ENCODE measurements at regions not wholly inside any gene's neighbourhood (a gene's known extent, or its start where the extent isn't known, plus 50 kb on each side); places are given as distances from the start of the nearest gene placed in this dataset.

DNA sequence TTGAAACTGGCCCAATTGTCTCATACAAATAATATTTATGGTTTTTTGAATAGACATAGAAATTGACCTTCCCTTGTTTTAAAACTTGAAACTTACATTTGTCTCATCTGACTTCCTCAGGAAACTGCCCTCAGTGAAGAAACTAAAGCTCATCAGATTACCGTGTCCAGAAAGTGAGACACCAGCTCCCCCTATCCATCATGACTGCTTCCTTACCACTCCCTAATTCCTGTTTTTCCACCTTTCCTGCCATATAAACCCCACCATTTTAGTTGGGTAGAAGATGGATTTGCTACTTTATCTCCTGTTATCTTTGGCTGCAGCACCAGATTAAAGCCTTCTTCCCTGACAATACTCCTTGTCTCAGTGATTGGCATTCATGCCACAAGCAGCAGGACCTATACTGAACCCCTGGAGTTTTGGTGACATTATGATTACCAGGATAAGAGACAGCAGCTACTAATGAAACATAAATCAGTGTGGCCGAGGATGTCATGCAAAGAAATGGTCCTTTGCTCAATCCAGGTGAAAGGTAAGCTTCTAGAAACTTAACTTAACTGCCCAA is 1627.6 kb upstream of the ZEB2 start:
- no peak for DNase-seq (ENCODE audit: low read depth in 3 of 3)

DNA sequence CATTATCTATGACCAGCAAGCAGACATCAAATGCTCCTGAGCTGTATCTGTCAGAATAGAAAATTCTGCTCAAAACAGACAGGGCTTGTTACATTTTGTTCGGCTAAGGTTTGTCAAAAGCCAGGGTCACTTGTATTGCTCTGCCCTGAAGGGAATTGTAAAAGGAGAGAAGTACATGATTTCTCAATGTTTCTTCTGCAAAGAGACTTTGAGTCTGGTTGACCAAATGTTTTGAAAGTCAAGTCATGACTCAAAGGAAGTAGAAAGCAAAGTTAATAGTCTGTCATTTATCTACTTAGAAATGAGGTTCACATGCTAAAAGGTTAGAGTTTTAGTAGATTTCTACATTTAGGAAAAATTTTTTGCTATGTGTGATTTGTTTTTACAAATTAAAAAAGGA is 1624.1 kb upstream of the ZEB2 start:
- DNase-seq (ENCODE audit: low read depth in 3 of 3): no peak

DNA sequence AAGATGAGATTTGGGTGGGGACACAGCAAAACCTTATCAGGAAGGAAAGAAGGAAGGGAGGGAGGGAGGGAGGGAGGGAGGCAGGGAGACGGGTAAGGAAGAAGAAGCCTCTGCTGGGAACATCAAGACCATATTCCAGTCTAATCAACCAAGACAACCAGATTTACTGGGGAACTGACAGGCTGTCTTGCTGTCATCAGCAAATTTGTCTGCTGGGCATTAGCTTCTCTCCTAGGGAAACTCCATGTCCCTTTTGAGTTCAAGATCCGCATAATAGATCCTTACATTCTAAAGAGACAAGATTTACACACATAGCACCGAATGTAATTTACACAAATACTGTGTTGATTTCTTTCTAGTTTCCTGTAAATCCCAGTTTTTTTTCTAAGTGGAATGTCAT is 1618.9 kb upstream of the ZEB2 start:
- DNase-seq (ENCODE audit: low read depth in 3 of 3): no peak

DNA sequence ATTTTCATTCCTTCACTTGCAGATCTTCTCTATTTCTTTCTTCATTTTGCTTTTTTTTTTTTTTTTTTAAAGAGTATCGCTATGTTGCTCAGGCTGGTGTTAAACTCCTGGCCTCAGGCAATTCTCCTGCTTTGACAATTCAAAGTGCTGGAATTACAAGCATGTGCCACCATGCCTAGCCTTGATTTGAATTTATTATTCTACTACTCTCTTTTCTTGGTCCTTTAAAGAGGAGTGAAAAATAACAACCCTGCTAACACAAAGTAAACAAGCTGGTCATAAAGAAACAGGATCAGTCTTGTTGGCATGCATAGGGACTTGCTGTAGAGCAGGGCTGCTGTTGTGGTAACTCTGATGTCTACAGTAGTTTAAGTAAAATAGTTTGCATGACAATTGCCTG is 1615.3 kb upstream of the ZEB2 start:
- DNase-seq (ENCODE audit: low read depth in 3 of 3): no peak

DNA sequence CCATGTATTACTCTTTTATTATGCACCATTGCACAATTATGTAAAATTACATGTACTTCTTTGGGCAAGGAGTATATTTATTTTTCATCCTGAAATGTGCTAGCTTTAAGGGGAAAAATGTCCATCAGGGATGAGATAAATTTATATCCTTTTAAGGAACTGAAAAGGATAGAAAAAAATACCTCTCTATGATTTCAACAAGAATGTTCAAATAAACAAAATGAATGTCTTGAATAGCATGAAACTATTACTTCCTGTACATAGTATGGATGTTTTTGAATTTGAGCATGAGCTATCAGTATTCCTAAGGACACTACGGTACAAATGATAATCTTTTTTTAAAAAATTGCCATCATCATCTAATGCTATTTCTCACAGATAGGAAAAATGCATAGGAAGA is 1611.9 kb upstream of the ZEB2 start:
- DNase-seq (ENCODE audit: low read depth in 3 of 3): no peak

DNA sequence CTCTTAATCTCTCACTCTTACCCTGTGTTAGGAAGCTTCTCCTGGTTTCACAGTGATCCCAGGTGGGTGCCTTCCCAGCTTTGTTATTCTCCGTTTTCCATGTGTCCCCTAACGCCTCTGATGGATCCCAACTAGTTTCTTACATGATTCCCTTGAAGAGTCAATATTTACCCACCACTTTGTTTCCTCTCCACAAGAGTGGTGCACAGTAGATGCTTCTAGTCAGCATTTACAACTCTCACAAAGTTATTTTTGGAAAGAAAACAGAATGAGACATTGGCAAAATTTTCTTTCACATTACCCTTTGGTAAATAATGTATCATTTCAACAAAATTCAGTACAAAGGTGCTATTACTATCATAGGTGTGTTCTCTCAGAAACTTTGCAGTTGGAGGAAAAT is 1611.1 kb upstream of the ZEB2 start:
- DNase-seq (ENCODE audit: low read depth in 3 of 3): no peak

DNA sequence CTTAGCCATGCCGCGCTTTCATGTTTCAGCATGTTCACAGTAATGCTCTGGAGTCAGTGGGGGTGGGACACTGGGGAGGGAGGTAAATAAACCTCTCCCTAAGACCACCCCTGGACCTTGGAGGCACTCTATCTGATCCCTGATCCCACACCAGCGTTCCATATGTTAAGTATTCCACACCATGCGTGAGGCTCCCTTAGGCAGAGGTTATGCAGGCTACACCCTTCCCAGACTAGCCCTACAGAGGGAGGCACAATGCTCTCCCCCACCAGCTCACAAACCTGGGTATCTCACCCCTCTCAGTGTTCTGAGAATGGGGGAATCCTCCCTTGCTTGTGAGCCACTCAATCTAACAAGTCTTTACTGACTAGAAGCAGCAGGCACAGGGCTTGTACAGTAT is 1610.4 kb upstream of the ZEB2 start:
- no peak for DNase-seq (ENCODE audit: low read depth in 3 of 3)

DNA sequence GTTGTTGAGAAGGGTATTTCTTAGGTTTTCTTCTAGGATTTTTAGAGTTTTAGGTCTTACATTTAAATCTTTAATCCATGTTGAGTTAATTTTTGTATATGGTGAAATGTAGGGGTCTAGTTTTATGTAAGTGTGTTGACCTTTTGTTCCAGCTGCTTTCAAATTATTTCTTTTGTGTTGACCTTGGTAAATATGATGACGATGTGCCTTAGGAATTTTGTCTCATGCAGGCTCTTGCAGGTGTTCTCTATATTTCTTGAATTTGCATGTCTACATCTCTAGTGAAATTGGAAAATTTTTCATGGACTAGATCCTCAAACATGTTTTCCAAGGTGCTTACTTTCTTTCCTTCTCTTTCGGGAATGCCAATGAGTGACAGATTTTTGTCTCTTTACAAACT is 1609.3 kb upstream of the ZEB2 start:
- no peak for DNase-seq (ENCODE audit: low read depth in 3 of 3)

DNA sequence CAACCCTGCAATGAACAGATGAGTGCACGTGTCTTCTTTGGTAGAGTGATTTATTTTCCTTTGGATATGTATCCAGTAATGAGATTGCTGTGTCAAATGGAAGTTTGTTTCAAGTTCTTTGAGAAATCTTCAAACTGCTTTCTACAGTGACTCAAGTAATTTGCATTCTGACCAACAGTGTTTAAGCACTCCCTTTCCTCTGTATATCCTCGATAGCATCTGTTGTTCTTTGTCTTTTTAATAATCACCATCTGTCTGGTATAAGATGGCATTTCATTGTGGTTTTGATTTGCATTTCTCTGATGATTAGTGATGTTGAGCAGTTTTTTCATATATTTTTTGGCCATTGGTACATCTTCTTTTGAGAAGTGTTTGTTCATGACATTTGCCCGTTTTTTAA is 1608.3 kb upstream of the ZEB2 start:
- no peak for DNase-seq (ENCODE audit: low read depth in 3 of 3)

DNA sequence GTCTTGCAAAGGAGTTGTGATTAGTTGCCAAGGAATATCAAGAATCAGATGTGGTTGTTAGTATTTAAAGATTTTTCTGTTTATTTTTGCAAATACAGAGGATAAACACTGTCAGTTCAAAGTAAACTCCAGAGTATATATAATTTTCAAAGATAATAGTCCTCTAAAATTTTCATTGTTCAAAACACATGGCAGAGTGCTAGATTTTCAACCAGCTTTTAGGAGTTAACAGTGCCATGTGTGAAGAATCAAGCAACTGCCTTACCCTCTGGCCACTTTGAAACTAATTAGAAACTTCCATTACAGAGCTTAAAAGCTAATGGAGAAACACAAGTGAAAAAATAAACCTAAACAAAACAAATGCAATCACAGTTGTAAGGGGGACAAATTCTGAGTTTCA is 1605.6 kb upstream of the ZEB2 start:
- no peak for DNase-seq (ENCODE audit: low read depth in 3 of 3)

DNA sequence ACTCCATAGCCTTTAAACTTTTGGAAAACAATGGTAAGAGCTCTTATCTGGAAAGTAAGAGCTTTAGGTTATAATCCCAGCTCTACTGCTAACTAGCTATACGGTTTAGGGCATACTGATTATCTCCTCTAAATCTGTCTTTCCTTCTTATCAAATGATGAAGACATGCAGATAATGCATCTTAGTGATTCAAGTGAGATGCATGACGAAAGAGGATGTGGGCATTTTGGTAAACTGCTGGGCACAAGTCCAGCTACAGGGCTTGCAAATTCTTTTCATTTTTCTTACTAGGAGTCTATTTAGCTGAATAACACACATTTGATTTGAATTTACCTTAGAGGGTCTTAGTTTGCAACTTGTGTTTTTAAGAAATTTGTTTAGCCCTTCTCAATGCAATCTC is 1604.8 kb upstream of the ZEB2 start:
- DNase-seq (ENCODE audit: low read depth in 3 of 3): no peak

DNA sequence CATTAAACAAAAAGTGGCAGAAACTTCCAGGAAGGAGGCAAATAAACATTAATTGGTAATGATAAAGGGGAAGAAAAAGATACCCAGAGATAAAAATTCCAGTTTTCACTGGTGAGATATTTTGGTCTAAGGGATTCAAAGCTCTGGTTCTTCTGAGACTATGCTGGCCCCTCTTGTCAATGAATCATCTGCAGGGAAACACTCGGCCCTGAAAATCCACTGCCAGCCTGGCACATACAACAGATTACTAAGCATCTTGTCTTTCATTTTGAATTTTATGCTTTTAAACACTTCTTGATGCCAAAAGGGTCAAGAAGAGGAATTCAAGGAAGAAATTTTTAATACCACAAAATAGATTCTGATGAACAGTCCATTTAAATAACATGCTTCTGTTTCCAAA is 1603.8 kb upstream of the ZEB2 start:
- DNase-seq (ENCODE audit: low read depth in 3 of 3): no peak

DNA sequence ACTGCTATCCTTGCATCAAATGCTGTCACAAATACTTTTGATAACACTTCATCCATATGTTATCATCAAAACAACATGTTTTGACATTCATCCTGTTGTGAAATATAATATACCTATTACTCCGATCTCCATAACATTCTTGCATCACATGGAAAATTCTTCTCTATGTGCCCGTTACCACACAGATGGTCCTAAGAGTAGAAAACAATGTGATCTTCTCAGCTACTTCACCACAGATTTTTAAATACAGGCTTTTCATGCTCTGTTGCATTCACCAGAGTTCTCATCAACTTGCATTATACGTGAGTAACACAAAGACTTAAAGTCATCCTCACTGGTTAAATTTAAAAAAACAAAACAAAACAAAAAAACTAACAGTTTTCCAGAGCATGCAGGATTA is 1603.3 kb upstream of the ZEB2 start:
- DNase-seq (ENCODE audit: low read depth in 3 of 3): no peak

DNA sequence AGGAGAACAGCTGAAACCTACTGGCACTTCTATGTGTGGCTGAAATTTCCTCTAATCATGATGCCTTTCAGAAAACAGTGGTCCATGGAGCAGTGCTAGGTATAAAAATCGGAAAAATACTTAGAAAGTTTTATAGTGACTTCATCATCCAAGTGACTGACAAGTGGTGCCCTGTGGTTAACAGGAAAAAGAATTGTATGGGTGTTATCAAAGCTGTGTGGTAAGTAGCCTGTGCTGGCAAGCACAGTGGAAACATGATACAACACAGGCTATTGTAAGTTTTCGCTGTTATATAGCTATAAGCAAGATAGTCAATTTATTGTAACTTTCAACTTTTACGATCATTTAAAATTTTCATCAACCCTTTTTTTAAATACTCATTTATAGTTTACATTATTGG is 1599.7 kb upstream of the ZEB2 start:
- no peak for DNase-seq (ENCODE audit: low read depth in 3 of 3)

DNA sequence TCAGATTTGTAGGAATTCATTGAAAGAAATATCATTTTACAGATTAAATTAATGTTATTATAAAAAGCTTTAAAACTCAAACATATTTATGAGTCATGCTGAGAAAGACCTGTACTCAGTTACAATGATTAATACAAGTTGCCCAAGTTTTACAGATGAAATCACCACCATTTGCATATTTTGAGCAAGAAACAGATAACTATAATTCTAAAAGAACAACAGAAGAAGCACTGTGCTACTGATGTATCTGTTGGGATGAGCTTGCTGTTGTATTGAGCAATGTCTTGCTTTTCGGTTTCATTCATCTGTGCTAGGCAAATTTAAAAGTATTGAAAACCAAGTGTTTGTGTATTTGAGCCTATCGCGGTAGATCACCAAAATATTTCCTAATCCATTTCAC is 1589.1 kb upstream of the ZEB2 start:
- DNase-seq (ENCODE audit: low read depth in 3 of 3): no peak

DNA sequence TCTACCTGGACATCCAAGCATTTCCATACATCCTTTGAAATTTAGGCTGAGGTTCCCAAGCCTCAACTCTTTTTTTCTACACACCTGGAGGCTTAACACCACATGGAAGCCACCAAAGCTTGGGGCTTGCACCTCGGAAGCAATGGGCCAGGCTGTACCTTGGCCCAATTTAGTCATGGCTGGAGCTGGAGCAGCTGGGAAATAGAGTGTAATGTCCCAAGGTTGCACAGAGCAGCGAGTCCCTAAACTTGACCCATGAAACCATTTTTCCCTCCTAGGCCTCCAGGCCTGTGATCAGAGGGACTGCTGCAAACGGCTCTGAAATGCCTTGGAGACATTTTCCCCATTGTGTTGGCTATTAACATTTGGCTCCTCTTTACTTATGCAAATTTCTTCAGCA is 1574.3 kb upstream of the ZEB2 start:
- DNase-seq (ENCODE audit: low read depth in 3 of 3): no peak

DNA sequence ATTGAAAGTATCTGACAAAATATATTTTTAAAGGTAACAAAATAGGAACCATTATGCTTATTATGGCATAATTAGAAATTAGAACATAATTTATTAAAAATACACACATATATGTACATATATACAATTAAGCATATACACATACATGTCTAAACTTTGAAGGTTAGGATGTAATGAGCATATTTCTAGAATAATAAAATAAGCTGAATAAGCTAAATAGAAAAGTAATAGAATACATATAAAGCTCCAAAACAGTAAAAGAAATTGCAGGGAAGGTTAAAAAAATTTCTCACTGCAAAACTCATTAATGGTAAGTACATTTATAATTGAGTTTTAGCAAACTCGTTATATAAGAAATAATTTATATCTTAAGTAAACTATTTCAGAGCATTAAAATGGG is 1561.5 kb upstream of the ZEB2 start:
- no peak for DNase-seq (ENCODE audit: low read depth in 3 of 3)

DNA sequence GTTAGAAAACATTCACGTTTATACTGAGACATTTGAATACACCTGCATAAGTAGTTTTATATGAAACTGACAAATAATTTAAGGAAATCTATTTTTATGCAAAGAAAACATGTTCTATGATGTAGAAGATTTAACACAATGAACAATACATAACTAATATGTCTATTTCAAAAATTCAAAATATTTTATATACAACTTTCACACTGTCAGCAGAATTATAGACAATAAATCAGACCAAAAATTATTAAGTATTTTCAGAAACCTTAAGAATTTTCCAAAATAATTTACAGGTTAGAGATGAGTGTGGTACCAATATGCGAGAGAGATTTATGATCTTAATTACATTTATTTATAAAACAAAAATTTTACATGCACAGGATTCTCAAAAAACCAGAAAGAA is 1561.0 kb upstream of the ZEB2 start:
- no peak for DNase-seq (ENCODE audit: low read depth in 3 of 3)

DNA sequence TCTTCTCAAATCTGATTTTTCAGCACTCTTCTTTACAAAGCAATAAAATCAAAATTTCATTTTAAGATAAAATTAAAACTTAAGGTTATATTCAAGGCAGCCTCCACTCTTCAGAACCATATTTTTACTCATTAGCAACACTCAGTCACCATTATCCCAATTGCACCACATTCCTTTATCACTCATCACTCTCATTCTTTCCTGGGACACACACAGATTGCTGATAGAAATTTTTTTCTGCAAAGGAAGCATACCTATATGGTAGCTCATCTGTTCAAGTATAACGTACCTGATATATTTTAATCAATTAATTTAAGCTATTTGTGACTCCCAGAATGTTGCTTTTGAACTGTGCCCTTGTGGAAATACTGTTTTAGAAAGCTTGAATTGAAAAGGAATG is 1559.3 kb upstream of the ZEB2 start:
- no peak for DNase-seq (ENCODE audit: low read depth in 3 of 3)

DNA sequence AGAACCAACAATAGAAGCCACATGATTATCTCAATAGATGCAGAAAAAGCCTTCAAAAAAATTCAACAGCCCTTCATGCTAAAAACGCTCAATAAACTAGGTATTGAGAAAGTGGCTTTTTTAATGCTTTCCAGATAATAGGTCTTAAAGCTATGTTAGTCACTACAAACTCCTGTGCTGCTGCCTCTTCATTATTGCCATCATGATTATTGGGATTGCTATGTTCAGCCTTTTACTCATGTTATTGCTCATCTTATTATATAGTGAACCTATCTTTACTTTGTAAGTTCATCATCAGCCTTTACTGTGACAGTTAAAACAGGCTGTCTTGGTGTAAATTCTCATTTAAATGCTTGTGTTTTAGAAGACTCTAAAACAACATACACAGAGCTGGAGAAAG is 1557.2 kb upstream of the ZEB2 start:
- no peak for DNase-seq (ENCODE audit: low read depth in 3 of 3)

DNA sequence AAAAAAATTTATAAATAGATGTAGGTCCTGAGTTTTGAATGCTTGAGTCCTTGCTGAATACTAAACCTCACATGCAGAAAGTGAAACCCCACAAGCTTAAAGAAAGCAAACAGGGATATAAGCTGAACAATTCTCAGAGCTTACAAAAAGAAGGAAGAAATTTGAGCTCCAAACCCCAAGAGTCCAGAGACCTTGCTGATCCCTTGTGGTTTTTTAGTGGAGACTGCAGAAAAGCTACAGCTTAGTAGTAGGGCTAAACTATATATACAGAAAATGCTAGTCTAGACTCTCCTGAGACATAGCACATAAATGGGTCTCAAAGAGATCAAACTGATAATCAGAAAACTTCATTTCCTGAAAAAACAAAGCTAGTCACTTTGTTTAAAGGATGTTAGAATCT is 1548.1 kb upstream of the ZEB2 start:
- no peak for DNase-seq (ENCODE audit: low read depth in 3 of 3)

DNA sequence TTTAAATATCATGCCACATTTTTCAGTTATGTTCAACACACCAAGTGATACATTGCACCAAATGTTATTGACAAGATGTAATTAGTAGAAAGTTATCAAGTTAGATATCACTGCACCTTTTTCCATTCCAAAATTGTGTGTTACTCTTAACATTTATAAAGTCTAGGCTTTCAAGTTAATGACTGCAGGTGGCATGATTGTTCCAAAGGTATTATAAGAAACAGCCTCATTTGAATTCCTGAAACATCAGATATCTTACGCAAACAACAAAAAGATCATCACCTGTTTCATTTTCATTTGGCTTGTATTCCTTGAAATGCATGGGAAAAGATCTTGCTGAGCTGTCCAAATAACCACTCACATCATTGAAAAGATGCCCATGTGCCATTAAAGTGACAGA is 1528.2 kb upstream of the ZEB2 start:
- no peak for DNase-seq (ENCODE audit: low read depth in 3 of 3)

DNA sequence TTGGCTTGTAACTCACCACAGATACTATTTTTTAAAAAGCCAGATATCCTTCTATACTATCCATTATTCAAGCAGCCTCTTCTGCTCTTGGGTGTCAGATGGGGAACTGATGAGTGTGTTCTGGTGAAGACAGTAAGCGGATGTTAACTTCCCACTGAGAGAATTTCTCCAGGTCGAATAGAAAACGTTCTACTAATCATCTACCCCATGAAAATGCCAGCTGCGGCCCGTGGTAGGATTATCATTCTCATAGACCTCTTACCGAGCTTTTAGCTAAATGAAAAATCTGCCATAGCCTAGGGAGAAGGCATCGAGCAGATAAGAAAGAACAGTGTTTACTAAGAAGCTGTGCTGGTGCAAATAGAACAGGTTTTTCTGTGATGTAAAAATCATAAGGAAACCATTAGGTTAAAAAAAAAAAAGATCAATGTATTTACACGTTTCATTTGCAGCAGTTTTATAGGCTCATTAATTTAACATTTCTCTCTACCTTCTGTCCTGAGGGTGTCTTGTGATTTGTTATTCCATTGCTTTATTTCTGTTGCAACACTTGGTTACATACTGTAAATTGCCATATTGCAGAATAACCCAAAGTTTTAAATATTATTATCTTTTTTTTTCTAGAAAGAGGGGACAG is 1521.5 kb upstream of the ZEB2 start:
- no peak for DNase-seq (ENCODE audit: low read depth in 3 of 3)

DNA sequence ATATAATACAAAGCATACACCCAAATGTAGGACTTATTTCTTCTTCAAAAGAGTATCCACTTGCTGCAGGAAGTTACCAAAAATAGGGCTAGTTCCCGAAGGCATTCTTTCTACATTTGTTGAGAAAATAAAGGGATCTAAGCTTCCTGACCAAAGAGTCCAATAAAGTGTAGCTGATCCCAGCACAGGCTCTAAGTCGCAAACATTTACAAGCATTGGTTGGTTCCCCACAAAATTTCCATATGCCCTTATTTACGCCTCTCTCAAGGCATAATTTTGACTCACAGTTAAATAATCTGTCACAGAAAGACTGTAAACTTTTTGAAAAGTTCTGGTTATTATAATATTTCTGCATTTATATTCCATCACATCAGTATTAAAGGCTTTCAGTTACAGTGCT is 1520.1 kb upstream of the ZEB2 start:
- no peak for DNase-seq (ENCODE audit: low read depth in 3 of 3)
